Panc1 (cell line): ENCODE measurements at regions not wholly inside any gene's neighbourhood (a gene's known extent, or its start where the extent isn't known, plus 50 kb on each side); places are given as distances from the start of the nearest gene placed in this dataset.

Experiments used
- CTCF ChIP-seq: fragments of 450-650 bp; IDR thresholded peaks from 2 replicates; pipeline ENCODE4 v1.5.1; 2017; ENCODE audit warnings: mild to moderate bottlenecking
- POLR2AphosphoS5 ChIP-seq: IDR thresholded peaks from 2 replicates; pipeline ENCODE4 v1.6.1; 2012; ENCODE audit warnings: mild to moderate bottlenecking, low read depth, low read length, moderate library complexity
- REST ChIP-seq, 2 experiments: IDR thresholded peaks; 2 replicates each; pipeline ENCODE4 v1.6.1; 2011 to 2012; ENCODE audit warnings: low read depth in 2 of 2, control low read depth in 1 of 2, low read length in 1 of 2, mild to moderate bottlenecking in 1 of 2, moderate library complexity in 1 of 2; ENCODE audit not compliant: insufficient read depth in 1 of 2
- SIN3A ChIP-seq: IDR thresholded peaks from 2 replicates; pipeline ENCODE4 v1.6.1; 2012; ENCODE audit warnings: low read depth, mild to moderate bottlenecking, low read length, moderate library complexity, borderline replicate concordance; ENCODE audit not compliant: insufficient read depth

GRCh38 chr7:35549781-35550180 is 145.2 kb downstream of the HERPUD2 start:
- TF ChIP-seq CTCF = no peak
- no peak for TF ChIP-seq POLR2AphosphoS5
- TF ChIP-seq REST (IDR thresholded peaks at IDR 0.05; ENCODE audit: insufficient read depth in 1 of 2, low read depth in 2 of 2, low read length in 1 of 2) = no peak
- no peak for TF ChIP-seq SIN3A
